A673 (cell line): ENCODE measurements at regions not wholly inside any gene's neighbourhood (a gene's known extent, or its start where the extent isn't known, plus 50 kb on each side); places are given as distances from the start of the nearest gene placed in this dataset.

Experiments used
- BruUV-seq: library from RNA; stranded (reverse); fragments of 400-500 nt; replicated peaks from 2 replicates; lab custom pipeline; 2021; lab: Mats Ljungman, UMichigan
- CTCF ChIA-PET: fragments of 300-600 bp; sonication (Branson Sonifier 250); formaldehyde crosslinking; loops from one replicate; lab custom pipeline; 2022; ENCODE audit warnings: antibody characterized with exemption; lab: Charles Lee
- POLR2A ChIA-PET: fragments of 300-600 bp; sonication (Branson Sonifier 250); formaldehyde crosslinking; loops from one replicate; lab custom pipeline; 2022; ENCODE audit warnings: antibody characterized with exemption; ENCODE audit not compliant: low non-redundant PET; lab: Charles Lee
- DNase-seq: peaks from one replicate; pipeline ENCODE4 v3.0.0-alpha.2; 2015; ENCODE audit warnings: low spot score
- H3K27ac ChIP-seq: fragments of 200-600 bp; sonication (generic); 2 replicates; pipeline ENCODE4 v1.5.1; 2016; ENCODE audit warnings: mixed run types, low read depth, mild to moderate bottlenecking, mixed read lengths, antibody characterized with exemption, low read length; ENCODE audit not compliant: poor library complexity, severe bottlenecking
- H3K27me3 ChIP-seq: fragments of 200-600 bp; sonication (generic); replicated peaks from 2 replicates; pipeline ENCODE4 v1.6.1; 2017; ENCODE audit warnings: mixed run types, low read depth, mild to moderate bottlenecking, mixed read lengths, antibody characterized with exemption, low read length; ENCODE audit not compliant: insufficient read depth, poor library complexity
- H3K36me3 ChIP-seq: fragments of 200-600 bp; sonication (generic); 2 replicates; pipeline ENCODE4 v1.6.1; 2016; ENCODE audit warnings: mixed run types, mild to moderate bottlenecking, mixed read lengths, antibody characterized with exemption, low read length; ENCODE audit not compliant: insufficient read depth, poor library complexity, severe bottlenecking
- H3K4me1 ChIP-seq: fragments of 200-600 bp; sonication (generic); 2 replicates; pipeline ENCODE4 v1.6.1; 2017; ENCODE audit warnings: mixed run types, mild to moderate bottlenecking, mixed read lengths, antibody characterized with exemption, low read length; ENCODE audit not compliant: insufficient read depth, poor library complexity, severe bottlenecking
- H3K4me3 ChIP-seq: fragments of 200-600 bp; sonication (generic); 2 replicates; pipeline ENCODE4 v1.5.1; 2016; ENCODE audit warnings: low read depth, mixed run types, mild to moderate bottlenecking, mixed read lengths, low read length; ENCODE audit not compliant: poor library complexity, severe bottlenecking
- H3K9me3 ChIP-seq: fragments of 200-600 bp; sonication (generic); 2 replicates; pipeline ENCODE4 v1.6.1; 2016; ENCODE audit warnings: mixed run types, low read depth, mild to moderate bottlenecking, mixed read lengths, antibody characterized with exemption, low read length; ENCODE audit not compliant: poor library complexity, severe bottlenecking
- EZH2 ChIP-seq: fragments of 200-600 bp; sonication (generic); IDR thresholded peaks from 2 replicates; pipeline ENCODE4 v1.6.1; 2017; ENCODE audit warnings: borderline replicate concordance, low read depth, mild to moderate bottlenecking, mixed read lengths, antibody characterized with exemption, low read length; ENCODE audit not compliant: poor library complexity, severe bottlenecking
- intact Hi-C: fragments of 100-400 bp; cut with micrococcal nuclease; formaldehyde crosslinking; loops from one replicate; pipeline ENCODE4 v1.10.0; 2022; ENCODE audit not compliant: unreplicated experiment
- TF ChIP-seq, protein P1 (sequence below): fragments of 300-800, 200-600 bp; sonication (generic); conservative IDR thresholded peaks from 2 replicates; pipeline ENCODE4 v1.5.1; 2017; ENCODE audit warnings: low read depth, mild to moderate bottlenecking, antibody characterized with exemption, low read length, moderate library complexity, mixed read lengths

DNA sequence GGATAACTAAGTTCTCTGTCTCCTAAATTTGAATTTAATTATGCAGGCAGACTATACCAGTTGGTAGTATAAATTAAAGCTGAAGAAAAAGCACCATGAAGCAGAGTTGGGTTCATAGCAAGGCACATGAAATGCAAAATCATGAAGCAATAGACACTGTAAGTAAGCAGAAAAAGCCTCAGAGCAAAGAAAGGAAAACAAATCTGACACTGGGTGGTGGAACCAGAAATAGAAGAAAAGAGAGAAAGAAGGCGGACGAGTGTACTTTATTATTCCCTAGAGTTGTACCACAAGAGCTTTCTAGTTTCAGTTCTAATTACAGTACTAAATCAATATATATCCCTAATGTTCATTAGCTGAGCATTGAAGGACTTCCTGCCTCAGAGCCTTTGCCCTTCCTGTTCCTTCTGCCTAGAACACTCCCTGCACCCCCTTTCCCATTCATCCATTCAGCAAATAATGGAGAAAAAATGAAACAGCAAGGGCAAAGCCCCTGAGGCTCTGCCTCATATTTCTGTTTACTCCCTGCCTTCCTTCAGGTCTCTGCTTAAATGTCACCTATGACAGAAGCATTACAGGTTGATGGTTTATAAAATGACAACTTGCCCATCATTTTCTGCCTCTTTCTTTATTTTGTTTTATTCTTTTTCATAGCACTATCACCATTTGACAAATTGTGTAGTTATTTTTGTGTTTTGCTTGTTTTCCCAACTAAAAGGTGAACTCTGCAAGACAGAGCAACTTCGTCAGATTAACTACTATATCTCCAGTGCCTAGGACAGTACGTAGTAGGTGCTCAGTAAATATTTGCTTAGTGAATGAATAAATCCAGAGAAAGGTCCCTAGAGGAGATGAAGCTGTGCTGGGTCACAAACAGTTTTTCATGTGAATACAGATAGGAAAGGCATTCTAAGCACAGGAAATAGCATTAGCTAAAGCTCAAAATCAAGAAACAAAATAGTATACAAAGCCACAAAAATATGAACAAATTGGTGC is 154.0 kb upstream of the RASGEF1B start:
- TF ChIP-seq, protein P1, sequence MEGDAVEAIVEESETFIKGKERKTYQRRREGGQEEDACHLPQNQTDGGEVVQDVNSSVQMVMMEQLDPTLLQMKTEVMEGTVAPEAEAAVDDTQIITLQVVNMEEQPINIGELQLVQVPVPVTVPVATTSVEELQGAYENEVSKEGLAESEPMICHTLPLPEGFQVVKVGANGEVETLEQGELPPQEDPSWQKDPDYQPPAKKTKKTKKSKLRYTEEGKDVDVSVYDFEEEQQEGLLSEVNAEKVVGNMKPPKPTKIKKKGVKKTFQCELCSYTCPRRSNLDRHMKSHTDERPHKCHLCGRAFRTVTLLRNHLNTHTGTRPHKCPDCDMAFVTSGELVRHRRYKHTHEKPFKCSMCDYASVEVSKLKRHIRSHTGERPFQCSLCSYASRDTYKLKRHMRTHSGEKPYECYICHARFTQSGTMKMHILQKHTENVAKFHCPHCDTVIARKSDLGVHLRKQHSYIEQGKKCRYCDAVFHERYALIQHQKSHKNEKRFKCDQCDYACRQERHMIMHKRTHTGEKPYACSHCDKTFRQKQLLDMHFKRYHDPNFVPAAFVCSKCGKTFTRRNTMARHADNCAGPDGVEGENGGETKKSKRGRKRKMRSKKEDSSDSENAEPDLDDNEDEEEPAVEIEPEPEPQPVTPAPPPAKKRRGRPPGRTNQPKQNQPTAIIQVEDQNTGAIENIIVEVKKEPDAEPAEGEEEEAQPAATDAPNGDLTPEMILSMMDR, result no peak
- no peak for TF ChIP-seq EZH2
- no peaks in the 10 kb centered on the region for H3K4me1 ChIP-seq
- no peaks in the 10 kb centered on the region for H3K9me3 ChIP-seq
- no peak overlapping the region for H3K27ac ChIP-seq
- DNase-seq, result peak; percentile 9
- ChIA-PET CTCF (no interaction called here), POLR2A (interaction anchor here (0.5 kb wide), 1 partner anchor 9 kb away, joined by 3 read pairs; no protein-coding TSS in a partner anchor)
- no peaks in the 10 kb centered on the region for H3K36me3 ChIP-seq
- intact Hi-C loops, result no loop called here
- no TSS peak for BruUV-seq
- no peak overlapping the region for H3K4me3 ChIP-seq
- no peaks in the 10 kb centered on the region for H3K27me3 ChIP-seq

DNA sequence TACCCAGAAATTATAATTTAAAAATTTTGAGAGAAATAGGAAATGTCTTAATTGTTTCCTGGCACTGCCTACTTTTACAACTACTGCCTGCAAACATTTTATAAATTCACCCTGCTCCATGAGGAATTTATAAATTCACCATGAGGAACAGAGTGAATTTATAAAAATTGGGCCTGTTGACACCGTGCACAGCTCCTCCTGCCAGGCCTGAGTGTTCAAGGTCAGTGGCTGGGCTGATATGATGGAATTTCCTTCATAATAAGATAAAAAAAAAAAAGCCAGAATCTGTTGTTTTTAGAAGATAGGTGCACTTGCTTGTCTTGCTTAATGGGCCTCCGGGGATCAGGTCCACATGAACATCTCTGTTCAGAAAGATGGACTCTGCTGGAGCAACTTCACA is 151.7 kb upstream of the RASGEF1B start:
- no peak overlapping the region for H3K4me3 ChIP-seq
- CTCF ChIA-PET, result no interaction called here
- DNase-seq, result no peak
- POLR2A ChIA-PET, result no interaction called here
- intact Hi-C loops, result no loop called here
- BruUV-seq, result no TSS peak
- no peak overlapping the region for H3K27ac ChIP-seq
- no peaks in the 10 kb centered on the region for H3K4me1 ChIP-seq
- TF ChIP-seq, protein P1, result no peak
- TF ChIP-seq EZH2, result no peak
- H3K36me3 ChIP-seq, result no peaks in the 10 kb centered on the region
- H3K27me3 ChIP-seq, result no peaks in the 10 kb centered on the region
- no peaks in the 10 kb centered on the region for H3K9me3 ChIP-seq

DNA sequence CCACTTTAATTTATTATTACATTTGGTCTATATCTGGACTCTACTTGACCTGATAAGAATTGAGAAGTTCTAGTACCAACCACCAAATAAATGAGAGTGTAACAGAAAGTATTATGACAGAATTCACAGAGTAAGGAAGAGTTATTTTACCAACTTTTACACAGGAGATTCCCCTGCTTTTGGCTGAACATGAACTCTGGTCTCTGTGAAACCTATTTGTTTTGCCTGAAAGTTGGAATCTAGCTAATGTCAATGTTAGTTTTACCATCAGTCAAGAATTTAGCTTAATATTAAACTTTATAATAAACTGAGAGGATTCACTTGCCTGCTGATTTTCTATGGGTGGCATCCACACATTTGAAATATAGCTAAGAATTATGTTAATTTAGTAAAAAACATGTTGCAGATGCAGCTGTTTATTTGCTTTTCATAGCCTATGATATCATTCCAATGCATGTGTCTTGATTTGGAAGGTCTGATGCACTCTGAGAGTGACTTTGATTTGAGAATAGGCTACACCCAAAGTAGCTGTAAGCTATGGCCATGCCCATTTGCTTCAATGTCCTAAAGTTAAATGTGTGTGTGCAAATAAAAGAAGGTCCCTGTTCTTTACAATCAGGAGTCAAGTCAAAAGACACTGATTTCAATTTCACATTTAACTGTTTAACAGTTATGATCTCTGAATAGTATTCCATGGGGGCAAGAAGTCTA is 150.9 kb upstream of the RASGEF1B start:
- BruUV-seq, result no TSS peak
- intact Hi-C loops, result no loop called here
- ChIA-PET POLR2A (no interaction called here), CTCF (no interaction called here)
- DNase-seq, result no peak
- Histone ChIP-seq H3K9me3 (no peaks in the 10 kb centered on the region), H3K4me3 (no peak overlapping the region), H3K27ac (no peak overlapping the region), H3K4me1 (no peaks in the 10 kb centered on the region), H3K36me3 (no peaks in the 10 kb centered on the region), H3K27me3 (no peaks in the 10 kb centered on the region)
- no peak for TF ChIP-seq EZH2
- TF ChIP-seq, protein P1, result no peak
